ENCODE measurements at regions not wholly inside any gene's neighbourhood (a gene's known extent, or its start where the extent isn't known, plus 50 kb on each side); places are given as distances from the start of the nearest gene placed in this dataset.

DNA sequence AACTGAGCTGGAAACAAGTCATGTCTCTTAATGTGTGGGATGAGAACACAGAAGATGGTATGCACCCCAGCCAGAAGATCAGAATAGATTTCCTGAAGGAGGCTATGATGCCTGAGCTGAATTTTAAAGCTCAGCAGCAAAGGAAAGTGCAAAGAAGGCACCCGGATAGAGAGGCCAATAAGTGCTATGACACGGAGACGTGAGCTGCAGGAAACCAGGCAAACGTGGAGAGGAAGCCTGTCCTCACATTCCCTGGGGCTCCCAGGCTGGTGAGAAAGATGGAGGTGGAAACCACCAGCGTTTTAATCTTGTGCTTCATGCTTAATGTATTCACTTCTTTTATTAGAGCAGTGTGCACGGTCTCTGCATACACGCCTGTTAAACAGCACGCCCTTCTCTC, 302.1 kb downstream of the HAPSTR1 start:
- Mint-ChIP-seq H3K27me3 (peaks cover 9% of the 10 kb centered on the region), H3K27ac (no peak overlapping the region), H3K4me3 (no peak overlapping the region), H3K9me3 (peaks cover 5% of the 10 kb centered on the region), H3K4me1 (no peaks in the 10 kb centered on the region), H3K36me3 (ENCODE audit: low read depth) (no peaks in the 10 kb centered on the region)
- no peak for ATAC-seq (replicated peaks)

DNA sequence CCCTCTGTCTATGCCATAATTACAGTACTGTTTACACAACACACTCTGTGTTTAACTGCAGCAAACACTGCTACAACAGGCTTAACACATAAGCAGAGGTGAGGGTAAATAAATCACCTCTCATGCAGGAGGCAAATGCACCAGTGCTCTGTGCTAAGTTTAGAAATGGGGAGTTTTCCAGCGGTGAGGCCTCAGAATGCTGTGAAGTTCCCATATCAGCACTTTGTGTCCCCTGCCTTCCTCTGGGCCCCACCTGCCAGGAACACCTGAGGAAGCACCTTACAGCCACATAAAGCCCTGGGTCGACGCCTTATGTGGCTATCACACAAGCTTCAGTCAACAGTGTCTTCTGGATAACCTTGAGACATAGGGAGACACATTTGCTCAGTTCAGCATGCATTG, 304.5 kb downstream of the HAPSTR1 start:
- Mint-ChIP-seq H3K9me3 (peaks cover 5% of the 10 kb centered on the region), H3K27ac (no peak overlapping the region), H3K36me3 (ENCODE audit: low read depth) (no peaks in the 10 kb centered on the region), H3K4me1 (no peaks in the 10 kb centered on the region), H3K4me3 (no peak overlapping the region), H3K27me3 (peaks cover 4% of the 10 kb centered on the region)
- no peak for ATAC-seq (replicated peaks)

DNA sequence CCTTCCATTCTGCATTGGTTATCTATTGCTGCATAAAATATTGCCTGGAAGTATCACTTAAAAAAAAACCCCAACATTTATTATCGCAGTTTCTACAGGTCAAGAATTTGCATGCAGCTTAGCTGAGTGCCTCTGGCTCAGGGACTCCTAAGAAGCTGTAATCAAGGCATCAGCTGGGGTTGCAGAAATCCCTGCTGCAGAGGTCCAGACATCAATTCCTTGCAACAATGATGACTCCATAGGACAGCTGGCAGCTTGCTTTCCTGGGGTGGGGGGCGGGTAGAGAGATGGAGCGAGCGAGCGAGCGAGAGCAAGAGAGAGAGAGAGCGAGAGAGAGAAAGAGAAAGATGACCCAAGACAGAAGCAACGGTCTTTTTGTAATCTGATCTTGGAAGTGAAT, 308.1 kb downstream of the HAPSTR1 start:
- Mint-ChIP-seq H3K27ac (no peak overlapping the region), H3K27me3 (peaks cover 4% of the 10 kb centered on the region), H3K36me3 (ENCODE audit: low read depth) (no peaks in the 10 kb centered on the region), H3K4me3 (no peak overlapping the region), H3K4me1 (no peaks in the 10 kb centered on the region), H3K9me3 (peaks cover 5% of the 10 kb centered on the region)
- ATAC-seq (replicated peaks) = no peak

DNA sequence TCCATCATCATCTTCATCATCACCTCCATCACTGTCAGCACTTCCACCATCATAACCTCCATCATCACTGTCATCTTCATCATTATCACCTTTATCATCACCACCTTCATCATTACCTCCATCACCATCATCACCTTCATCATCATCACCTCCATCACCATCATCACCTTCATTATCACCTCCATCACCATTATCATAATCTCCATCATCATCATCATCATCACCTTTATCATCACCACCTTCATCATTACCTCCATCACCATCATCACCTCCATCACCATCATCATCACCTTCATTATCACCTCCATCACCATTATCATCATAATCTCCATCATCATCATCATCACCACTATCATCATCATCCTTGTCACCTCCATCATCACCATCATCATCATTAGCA, 309.7 kb downstream of the HAPSTR1 start:
- H3K4me1 Mint-ChIP-seq = no peaks in the 10 kb centered on the region
- no peak overlapping the region for H3K4me3 Mint-ChIP-seq
- ATAC-seq (replicated peaks) = no peak
- no peaks in the 10 kb centered on the region for H3K36me3 Mint-ChIP-seq (ENCODE audit: low read depth)
- no peak overlapping the region for H3K27ac Mint-ChIP-seq
- H3K27me3 Mint-ChIP-seq = peaks cover 4% of the 10 kb centered on the region
- H3K9me3 Mint-ChIP-seq = peaks cover 3% of the 10 kb centered on the region

DNA sequence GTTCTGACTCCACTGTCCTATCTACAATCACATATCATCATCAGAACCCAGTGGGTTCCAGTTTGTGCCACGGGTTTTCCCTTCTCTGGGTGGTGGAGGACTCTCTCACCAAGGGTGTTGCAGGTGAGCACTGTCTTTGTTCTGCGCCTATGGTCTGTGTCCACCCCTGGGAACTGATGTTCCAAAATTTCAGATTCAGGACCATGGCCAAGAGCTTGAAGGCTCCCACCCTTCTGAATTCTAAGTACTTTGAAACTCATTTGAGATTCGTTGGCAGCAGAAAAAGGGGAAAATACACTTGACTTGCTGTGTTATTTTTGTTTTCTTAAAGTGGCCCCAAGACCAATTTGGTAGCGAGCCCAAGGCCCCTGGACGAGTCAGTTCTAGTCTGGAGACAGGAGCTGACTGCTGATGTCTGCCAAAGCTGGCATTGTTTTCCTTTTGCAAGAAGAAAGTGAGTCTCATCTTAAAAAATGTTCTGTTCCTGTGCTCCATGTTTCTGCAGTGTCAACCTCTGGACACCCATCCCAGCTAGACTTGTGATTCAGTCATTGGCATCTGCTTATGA, 310.9 kb downstream of the HAPSTR1 start:
- ATAC-seq (replicated peaks) = no peak
- no peaks in the 10 kb centered on the region for H3K4me1 Mint-ChIP-seq
- peaks cover 3% of the 10 kb centered on the region for H3K9me3 Mint-ChIP-seq
- H3K36me3 Mint-ChIP-seq (ENCODE audit: low read depth) = no peaks in the 10 kb centered on the region
- no peak overlapping the region for H3K27ac Mint-ChIP-seq
- peaks cover 4% of the 10 kb centered on the region for H3K27me3 Mint-ChIP-seq
- H3K4me3 Mint-ChIP-seq = no peak overlapping the region

DNA sequence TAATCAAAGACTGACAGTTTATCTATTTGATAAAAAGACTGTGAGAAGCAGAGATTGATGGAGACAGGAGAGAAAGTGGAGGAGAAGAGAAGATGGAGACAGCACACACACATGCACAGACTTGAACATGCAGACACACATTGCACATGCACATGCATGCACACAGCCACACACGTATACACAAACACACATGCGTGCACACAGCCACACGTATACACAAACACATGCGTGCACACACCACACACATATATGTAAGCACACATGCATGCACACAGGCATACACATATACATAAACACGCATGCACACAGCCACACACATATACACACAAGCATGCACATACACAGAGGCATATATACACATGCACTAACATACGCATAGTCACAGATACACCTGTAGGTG, 313.4 kb downstream of the HAPSTR1 start:
- ATAC-seq (replicated peaks) = no peak
- no peak overlapping the region for H3K27ac Mint-ChIP-seq
- H3K4me3 Mint-ChIP-seq = no peak overlapping the region
- peaks cover 7% of the 10 kb centered on the region for H3K9me3 Mint-ChIP-seq
- H3K36me3 Mint-ChIP-seq (ENCODE audit: low read depth) = no peaks in the 10 kb centered on the region
- H3K27me3 Mint-ChIP-seq = no peaks in the 10 kb centered on the region
- H3K4me1 Mint-ChIP-seq = no peaks in the 10 kb centered on the region

DNA sequence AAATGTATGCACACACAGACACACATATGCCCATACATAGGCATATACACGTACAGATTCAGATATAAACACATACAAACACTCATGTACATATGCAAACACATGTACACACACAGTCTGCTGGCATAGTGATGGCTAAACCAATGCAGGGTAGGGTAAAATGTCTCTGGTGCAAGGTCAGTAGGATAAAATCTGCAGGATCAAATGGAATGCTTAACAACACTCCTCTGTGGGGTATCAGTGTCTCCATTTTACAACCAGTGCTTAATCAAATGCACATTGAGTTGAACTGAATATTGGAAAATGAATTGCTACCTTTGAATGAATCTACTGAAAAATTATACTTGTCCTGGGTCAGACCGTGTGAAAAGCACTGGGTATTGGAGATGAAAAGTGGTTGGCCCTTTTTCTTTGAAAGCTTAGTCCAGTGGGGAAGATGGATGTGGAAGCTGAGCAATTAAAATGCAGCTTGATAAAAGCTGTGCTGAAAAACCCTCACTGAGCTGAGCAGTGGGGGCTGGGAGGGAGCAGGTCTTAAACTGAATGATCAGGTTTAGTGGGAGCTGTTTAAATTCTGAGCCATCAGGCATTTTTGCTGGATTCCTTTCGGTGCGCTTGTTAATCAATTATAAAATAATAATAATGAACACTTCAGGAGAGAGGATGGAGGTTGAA, 314.7 kb downstream of the HAPSTR1 start:
- Mint-ChIP-seq H3K4me3 (no peak overlapping the region), H3K27me3 (no peaks in the 10 kb centered on the region), H3K4me1 (no peaks in the 10 kb centered on the region), H3K9me3 (peaks cover 7% of the 10 kb centered on the region), H3K27ac (no peak overlapping the region), H3K36me3 (ENCODE audit: low read depth) (no peaks in the 10 kb centered on the region)
- ATAC-seq (replicated peaks) = no peak

DNA sequence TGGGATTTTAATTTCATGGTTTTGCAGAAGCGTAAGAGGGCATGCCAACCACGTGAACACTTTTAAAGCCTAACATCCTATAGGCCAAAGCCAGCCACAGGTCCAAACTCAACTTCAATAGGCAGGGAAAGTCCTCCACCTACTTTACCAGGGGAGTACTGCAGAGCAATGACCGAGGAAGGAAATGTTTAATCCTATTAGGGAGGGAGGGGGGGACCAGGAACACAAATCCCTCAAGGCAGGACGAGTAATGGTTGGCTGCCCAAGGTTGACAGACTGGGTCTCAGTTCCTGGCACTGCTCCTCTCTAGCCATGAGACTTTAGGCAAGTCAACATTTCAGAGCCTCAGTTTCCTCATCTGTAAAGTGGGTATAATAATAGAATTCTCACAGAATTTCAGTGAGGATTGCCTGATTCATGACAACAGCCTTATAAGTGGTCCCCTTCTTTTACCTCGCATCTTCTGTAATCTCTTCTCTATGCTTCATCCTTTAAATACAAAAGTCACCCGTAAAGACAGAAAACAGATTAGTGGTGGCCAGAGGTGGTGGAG, 315.8 kb downstream of the HAPSTR1 start:
- Mint-ChIP-seq H3K4me1 (no peaks in the 10 kb centered on the region), H3K36me3 (ENCODE audit: low read depth) (no peaks in the 10 kb centered on the region), H3K4me3 (no peak overlapping the region), H3K27ac (no peak overlapping the region), H3K9me3 (peaks cover 7% of the 10 kb centered on the region), H3K27me3 (no peaks in the 10 kb centered on the region)
- ATAC-seq (replicated peaks) = no peak

DNA sequence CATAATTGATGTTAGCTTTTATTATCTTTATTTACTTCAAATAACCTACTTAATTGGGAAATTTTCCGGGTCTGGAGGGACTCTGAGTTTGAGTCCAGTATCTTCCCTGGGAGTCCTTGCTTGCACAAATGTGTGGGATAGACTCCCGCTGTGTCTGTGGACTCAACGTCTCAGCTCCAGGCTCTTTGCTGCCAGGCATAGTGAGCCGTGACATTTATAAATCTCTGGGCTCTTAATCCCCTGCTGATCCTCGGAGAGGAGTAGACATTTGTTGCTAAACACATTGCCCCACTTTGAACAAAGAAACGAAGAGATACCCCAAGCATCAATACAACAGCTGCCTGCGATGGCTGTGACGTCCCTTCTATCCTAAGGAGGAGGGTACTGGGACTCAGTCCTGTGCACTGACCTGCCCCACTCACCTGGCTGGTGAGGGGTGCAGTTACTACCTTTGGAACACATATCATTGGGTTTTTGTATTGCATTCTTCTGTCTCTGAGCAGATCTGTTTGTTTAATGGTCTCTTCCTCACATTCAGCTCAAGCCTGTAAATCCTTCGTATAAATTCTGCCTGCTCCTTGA, 316.9 kb downstream of the HAPSTR1 start:
- Mint-ChIP-seq H3K4me1 (no peaks in the 10 kb centered on the region), H3K4me3 (no peak overlapping the region), H3K36me3 (ENCODE audit: low read depth) (no peaks in the 10 kb centered on the region), H3K27me3 (no peaks in the 10 kb centered on the region), H3K9me3 (peaks cover 7% of the 10 kb centered on the region), H3K27ac (no peak overlapping the region)
- no peak for ATAC-seq (replicated peaks)

DNA sequence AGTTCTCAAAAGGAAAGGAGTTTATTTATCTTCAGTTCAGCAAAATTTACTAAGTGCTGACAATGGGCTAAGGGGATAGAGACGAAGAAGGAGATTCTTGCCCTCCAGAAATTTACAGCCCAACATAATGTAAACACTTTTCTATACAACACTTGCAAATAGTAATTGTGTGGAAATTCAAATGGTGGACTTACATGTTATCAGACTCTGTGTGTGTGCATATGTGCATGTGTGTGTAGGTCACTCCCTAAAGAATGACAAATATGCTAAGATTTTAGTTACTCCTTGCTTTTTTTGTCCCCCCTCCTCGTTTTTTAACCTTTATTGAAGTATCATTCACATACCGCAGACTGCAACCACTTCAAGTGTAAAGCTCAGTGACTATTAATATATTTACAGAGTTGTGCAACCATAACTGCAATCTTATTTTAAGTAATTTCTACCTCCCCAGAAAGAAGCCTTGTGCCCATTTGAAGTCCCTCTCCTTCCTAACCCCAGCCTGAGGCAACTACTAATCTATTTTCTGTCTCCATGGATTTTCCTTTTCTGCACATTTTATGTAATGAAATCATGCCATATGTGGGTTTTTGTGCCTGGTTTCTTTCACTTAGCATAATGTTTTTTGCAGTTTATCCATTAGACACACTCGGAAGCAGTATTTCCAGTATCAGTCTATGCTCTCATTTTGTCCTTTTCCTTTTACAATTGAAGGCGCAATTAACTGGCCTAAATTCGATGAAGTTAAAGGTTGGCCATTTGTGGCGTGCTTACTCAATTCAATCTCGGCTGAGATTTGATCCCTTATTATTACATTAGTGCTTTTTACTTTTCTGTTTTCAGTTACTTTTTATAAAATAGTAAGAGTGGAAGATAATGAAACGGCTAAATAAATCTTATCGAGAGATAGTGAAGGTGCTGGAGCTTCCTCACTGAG, 318.4 kb downstream of the HAPSTR1 start:
- no peak for ATAC-seq (replicated peaks)
- Mint-ChIP-seq H3K9me3 (peaks cover 7% of the 10 kb centered on the region), H3K27me3 (no peaks in the 10 kb centered on the region), H3K27ac (no peak overlapping the region), H3K4me3 (no peak overlapping the region), H3K4me1 (no peaks in the 10 kb centered on the region), H3K36me3 (ENCODE audit: low read depth) (no peaks in the 10 kb centered on the region)

DNA sequence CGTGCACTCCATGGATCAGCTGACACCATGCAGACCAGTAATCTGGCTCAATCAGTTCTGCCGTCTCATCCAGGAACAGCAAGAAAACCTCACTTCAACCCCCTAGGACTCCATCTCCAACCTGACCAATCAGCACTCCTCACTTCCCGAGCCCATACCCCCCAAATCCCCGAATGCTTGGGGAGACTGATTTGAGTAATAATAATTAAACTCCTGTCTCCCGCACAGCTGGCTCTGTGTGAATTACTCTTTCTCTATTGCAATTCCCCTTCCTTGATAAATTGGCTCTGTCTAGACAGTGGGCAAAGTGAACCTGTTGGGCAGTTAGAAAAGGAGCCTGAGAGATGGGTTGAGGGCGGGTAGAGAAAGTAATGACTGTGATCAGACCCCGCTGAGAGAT, 320.0 kb downstream of the HAPSTR1 start:
- Mint-ChIP-seq H3K27ac (no peak overlapping the region), H3K4me1 (no peaks in the 10 kb centered on the region), H3K9me3 (peaks cover 8% of the 10 kb centered on the region), H3K27me3 (no peaks in the 10 kb centered on the region), H3K36me3 (ENCODE audit: low read depth) (no peaks in the 10 kb centered on the region), H3K4me3 (no peak overlapping the region)
- ATAC-seq (replicated peaks) = no peak

DNA sequence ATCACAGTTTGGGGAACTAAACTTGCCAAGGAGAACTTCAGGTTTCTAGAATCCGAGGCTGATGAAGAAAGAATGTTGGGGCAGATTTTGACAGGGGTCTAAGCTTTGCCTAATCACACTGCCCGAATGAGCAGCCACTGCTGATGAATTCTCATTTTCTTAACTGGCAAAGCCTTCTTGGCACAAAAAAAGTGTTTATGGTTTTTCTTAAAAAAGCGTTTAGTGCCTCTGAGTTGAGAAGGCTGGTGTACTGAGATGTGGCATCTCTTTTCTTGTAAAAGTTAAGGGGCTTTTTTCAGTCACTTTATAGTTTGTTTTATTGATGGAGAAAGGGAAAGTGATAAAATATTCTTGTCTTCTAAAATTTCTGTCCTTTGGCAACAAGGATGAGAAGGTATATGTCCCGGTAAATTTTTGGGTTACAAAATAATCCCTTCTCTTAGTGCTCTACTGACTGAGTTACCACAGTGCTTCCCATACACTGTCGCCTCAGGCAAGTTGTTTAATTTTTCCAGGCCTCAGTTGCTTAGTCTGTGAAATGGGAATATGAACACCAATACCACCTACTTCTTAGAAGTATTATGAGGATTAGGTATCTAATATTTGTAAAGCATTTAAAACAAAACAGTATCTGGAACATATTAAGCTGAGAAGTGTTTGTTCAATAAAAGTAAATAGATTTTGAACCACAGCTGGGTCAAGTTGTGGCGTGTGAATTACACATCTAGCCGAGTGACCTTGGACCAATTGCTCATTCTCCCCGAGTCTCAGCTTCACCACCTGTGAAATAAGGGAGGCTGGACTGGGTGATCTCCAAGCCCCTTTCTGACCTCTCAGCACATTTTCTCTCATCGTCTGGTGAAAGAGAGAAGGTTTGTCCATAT, 320.8 kb downstream of the HAPSTR1 start:
- no peaks in the 10 kb centered on the region for H3K36me3 Mint-ChIP-seq (ENCODE audit: low read depth)
- H3K27me3 Mint-ChIP-seq = no peaks in the 10 kb centered on the region
- H3K9me3 Mint-ChIP-seq = peaks cover 9% of the 10 kb centered on the region
- no peak overlapping the region for H3K4me3 Mint-ChIP-seq
- H3K27ac Mint-ChIP-seq = no peak overlapping the region
- no peaks in the 10 kb centered on the region for H3K4me1 Mint-ChIP-seq
- ATAC-seq (replicated peaks) = no peak

DNA sequence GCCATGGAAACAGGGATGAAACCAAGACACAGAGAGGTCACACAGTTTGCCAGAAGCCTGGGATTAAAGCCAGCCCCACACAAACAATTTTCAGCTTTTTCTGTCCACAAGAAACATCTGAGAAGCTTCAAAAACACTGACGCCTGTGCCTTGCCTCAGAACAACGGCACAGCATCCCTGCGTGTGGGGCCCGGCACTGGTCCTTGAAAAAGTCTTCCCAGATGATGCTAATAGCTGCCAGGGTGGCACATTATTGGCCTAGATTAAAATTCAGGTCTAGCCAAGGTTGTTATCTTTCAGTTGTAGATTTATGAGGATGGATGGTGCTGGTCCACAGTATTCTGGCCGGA, 321.4 kb downstream of the HAPSTR1 start:
- Mint-ChIP-seq H3K36me3 (ENCODE audit: low read depth) (no peaks in the 10 kb centered on the region), H3K27me3 (no peaks in the 10 kb centered on the region), H3K27ac (no peak overlapping the region), H3K4me1 (no peaks in the 10 kb centered on the region), H3K4me3 (no peak overlapping the region), H3K9me3 (peaks cover 9% of the 10 kb centered on the region)
- ATAC-seq (replicated peaks) = no peak

DNA sequence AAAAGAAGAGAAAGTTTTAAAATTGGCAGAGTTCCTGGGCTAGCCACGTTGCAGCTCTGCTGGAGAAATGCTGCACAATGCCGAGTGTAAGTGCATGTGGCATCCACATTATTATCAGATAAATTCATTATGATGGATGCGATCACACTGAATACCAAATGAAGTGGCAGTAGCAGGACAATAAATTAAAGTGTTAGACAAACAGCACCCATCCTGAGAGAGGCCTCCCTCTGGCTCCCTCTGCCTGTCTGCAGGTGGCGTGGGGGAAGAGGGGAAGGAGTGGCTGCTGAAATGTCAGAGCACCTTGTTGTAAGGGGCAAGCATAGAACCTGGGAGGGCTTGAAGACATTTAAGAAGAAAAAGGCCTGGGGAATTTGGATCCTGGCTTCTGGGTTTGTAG, 324.1 kb downstream of the HAPSTR1 start:
- no peak for ATAC-seq (replicated peaks)

More for the DNA sequence above, 324.1 kb downstream of the HAPSTR1 start:
- no peak overlapping the region for H3K4me3 Mint-ChIP-seq
- no peak overlapping the region for H3K27ac Mint-ChIP-seq
- H3K9me3 Mint-ChIP-seq = peaks cover 4% of the 10 kb centered on the region
- no peaks in the 10 kb centered on the region for H3K4me1 Mint-ChIP-seq
- H3K27me3 Mint-ChIP-seq = no peaks in the 10 kb centered on the region
- no peaks in the 10 kb centered on the region for H3K36me3 Mint-ChIP-seq (ENCODE audit: low read depth)
